Pancreas (tissue), 10 donors: ENCODE measurements at regions not wholly inside any gene's neighbourhood (a gene's known extent, or its start where the extent isn't known, plus 50 kb on each side); places are given as distances from the start of the nearest gene placed in this dataset.

ENCODE experiments used
- ATAC-seq, 4 donors: fragments of 200-7000 bp; cut with Tn5 transposase; one replicate each; pipeline versions ENCODE4 v1.8.0 to v1.9.1; 2020; ENCODE audit warnings: mild to moderate bottlenecking in 4 of 4, moderate library complexity in 4 of 4
- DNase-seq, 6 donors: peaks; one replicate each; pipeline ENCODE4 v3.0.0-alpha.2; 2020
- FAIRE-seq: peaks from 2 replicates; lab custom pipeline; 2012; peaks lifted over from hg19 to GRCh38; lab: Jason Lieb, UNC
- H3K27ac ChIP-seq, 4 donors: fragments of 200-600 bp; sonication (generic); 1 replicate in 3 of 4; 2 replicates in 1 of 4; pipeline versions ENCODE4 v1.5.0 to v1.8.0; 2020
- H3K27me3 ChIP-seq, 4 donors: fragments of 200-600 bp; one replicate each; pipeline ENCODE4 v1.8.0; 2021
- H3K36me3 ChIP-seq, 3 donors: fragments of 200-600 bp; sonication (generic) in 1 of 3; one replicate each; pipeline versions ENCODE4 v1.5.0 to v1.8.0; 2020 to 2021
- H3K4me1 ChIP-seq, 3 donors: fragments of 200-600 bp; one replicate each; pipeline ENCODE4 v1.8.0; 2021
- H3K4me3 ChIP-seq, 4 donors: fragments of 200-600 bp; sonication (generic) in 2 of 4; one replicate each; pipeline versions ENCODE4 v1.5.0 to v1.8.0; 2020 to 2021
- H3K9me3 ChIP-seq, 4 donors: fragments of 200-600 bp; one replicate each; pipeline ENCODE4 v1.8.0; 2021
- WGBS, 2 donors: extraction: QIAGEN DNeasy Blood & Tissue Kit; methylation state at CpG; one replicate each; pipeline ENCODE4 v1.1.7; 2013; 5-methylcytosine and 5-hydroxymethylcytosine counted together
- intact Hi-C, 3 donors: fragments of 100-400 bp; cut with DNase I; formaldehyde crosslinking; loops; one replicate each; pipeline versions ENCODE4 v1.11.1 to v1.14.2; 2022
- TF ChIP-seq, protein P1 (sequence below), 4 donors: fragments of 200-600 bp; sonication (generic) in 3 of 4; IDR thresholded peaks; one replicate each; pipeline versions ENCODE4 v1.5.0 to v1.8.0; 2021; ENCODE audit warnings: antibody characterized with exemption in 4 of 4
- donor health status: healthy with polysubstance abuse.
- donor health status: DM: no; HTN: no; CAD: no; lungs with moderate emphysema.
- donor health status: DM: no; HTN: no; CAD: no.
- donor health status: control.
- donor health status: control.
- donor health status: Bipolar disorder and iron deficiency.
- donor health status: DM: yes; HTN: yes; CAD: no.
- donor health status: DM: no; HTN: no; CAD: no.
- donor health status: DM: no; HTN: no; CAD: no.
- donor health status: DM: yes; HTN: yes; CAD: no.

DNA sequence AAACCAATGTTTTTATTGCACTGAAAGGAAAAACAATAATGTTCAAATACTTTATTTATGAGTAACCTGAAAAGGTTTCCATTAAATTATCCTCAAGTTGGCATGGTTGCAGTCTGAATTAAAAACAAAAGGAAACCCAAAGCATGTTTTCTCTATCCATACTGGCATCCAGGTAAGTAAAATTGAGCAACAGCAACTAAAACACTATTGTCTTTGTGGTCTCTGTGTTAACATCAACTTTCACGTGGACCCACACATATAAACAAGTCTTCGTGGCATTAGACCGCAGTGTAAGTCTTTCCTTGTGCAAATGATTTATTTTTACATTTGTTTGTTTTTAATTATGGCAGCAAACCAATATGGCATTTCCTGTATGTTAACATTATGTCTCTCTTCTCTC, 757.6 kb downstream of the SEMA5A start:
- Histone ChIP-seq H3K27ac (no peak overlapping the region), H3K9me3 (no peaks in the 10 kb centered on the region), H3K4me1 (no peaks in the 10 kb centered on the region), H3K4me3 (no peak overlapping the region), H3K36me3 (no peaks in the 10 kb centered on the region), H3K27me3 (no peaks in the 10 kb centered on the region)
- TF ChIP-seq, protein P1, sequence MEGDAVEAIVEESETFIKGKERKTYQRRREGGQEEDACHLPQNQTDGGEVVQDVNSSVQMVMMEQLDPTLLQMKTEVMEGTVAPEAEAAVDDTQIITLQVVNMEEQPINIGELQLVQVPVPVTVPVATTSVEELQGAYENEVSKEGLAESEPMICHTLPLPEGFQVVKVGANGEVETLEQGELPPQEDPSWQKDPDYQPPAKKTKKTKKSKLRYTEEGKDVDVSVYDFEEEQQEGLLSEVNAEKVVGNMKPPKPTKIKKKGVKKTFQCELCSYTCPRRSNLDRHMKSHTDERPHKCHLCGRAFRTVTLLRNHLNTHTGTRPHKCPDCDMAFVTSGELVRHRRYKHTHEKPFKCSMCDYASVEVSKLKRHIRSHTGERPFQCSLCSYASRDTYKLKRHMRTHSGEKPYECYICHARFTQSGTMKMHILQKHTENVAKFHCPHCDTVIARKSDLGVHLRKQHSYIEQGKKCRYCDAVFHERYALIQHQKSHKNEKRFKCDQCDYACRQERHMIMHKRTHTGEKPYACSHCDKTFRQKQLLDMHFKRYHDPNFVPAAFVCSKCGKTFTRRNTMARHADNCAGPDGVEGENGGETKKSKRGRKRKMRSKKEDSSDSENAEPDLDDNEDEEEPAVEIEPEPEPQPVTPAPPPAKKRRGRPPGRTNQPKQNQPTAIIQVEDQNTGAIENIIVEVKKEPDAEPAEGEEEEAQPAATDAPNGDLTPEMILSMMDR (IDR thresholded peaks at IDR 0.05), result no peak
- ATAC-seq, result no peak
- 48 to 63% methylated on average over 3 of the region's 3 CpGs for whole genome bisulfite sequencing, 2 donors
- intact Hi-C loops, result no loop called here
- FAIRE-seq, result no peak
- DNase-seq, result no peak

DNA sequence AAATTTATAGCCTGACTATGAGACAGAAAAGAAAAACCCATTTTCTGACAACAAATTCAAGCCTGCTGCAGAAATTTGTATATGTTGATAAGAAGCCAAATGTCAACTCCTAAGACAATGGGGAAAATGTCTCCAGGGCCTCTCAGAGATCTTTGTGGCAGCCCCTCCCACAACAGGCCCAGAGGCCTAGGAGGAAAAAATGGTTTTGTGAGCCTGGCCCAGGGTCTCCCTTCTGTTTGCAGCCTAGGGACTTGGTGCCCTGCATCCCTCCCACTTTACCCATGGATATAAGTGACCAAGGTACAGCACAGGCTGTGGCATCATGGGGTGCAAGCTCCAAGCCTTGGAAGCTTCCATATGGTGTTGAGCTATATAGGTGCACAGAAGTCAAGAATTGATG, 740.2 kb downstream of the SEMA5A start:
- TF ChIP-seq, protein P1 (IDR thresholded peaks at IDR 0.05), result no peak
- Histone ChIP-seq H3K4me3 (no peak overlapping the region), H3K4me1 (no peaks in the 10 kb centered on the region), H3K27ac (no peak overlapping the region), H3K27me3 (no peaks in the 10 kb centered on the region), H3K9me3 (no peaks in the 10 kb centered on the region), H3K36me3 (no peaks in the 10 kb centered on the region)
- intact Hi-C loops, result no loop called here
- ATAC-seq, result no peak
- no peak for DNase-seq
- no peak for FAIRE-seq

DNA sequence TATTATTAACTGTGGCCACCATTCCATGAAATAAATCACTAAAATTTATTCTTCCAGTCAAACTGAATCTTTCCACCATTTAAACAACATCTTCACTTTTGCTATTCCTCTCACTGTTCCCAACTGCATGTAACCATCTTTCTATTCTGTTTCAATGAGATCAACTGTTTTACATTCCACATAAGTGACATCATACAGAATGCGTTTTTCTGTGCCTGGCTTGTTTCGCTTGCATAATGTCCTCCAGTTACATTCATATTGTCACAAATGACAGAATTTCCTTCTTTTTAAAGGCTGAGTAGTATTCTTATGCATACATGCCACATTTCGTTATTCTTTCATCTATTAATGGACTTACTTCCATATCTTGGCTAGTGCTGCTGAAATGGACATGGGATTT, 738.2 kb downstream of the SEMA5A start:
- no peaks in the 10 kb centered on the region for H3K36me3 ChIP-seq
- no peak for DNase-seq
- ATAC-seq, result no peak
- intact Hi-C loops, result no loop called here
- no peaks in the 10 kb centered on the region for H3K4me1 ChIP-seq
- no peaks in the 10 kb centered on the region for H3K9me3 ChIP-seq
- H3K4me3 ChIP-seq, result no peak overlapping the region
- WGBS, 2 donors, result 26 to 39% methylated on average over 3 of the region's 3 CpGs
- FAIRE-seq, result no peak
- H3K27me3 ChIP-seq, result no peaks in the 10 kb centered on the region
- TF ChIP-seq, protein P1 (IDR thresholded peaks at IDR 0.05), result no peak
- no peak overlapping the region for H3K27ac ChIP-seq

DNA sequence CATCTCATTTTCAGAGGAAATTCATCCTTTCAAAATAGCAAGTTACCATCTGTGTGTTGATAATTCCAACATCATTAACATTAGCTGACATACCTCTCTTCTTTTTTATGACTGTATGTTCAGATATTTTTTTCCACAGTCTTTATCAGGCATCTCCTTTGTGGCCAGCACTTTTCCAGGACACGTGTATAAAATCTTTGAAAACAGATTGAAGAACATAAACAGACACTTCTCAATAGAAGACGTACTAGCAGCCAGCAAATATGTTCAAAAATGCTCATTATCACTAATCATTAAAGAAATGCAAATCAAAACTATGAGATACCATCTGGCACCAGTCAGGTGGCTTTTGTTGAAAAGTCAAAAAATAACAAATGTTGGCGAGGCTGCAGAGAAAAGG, 734.3 kb downstream of the SEMA5A start:
- H3K36me3 ChIP-seq, result no peaks in the 10 kb centered on the region
- H3K4me3 ChIP-seq, result no peak overlapping the region
- ATAC-seq (no peak), DNase-seq (no peak), FAIRE-seq (no peak)
- TF ChIP-seq, protein P1 (IDR thresholded peaks at IDR 0.05), result no peak
- no peaks in the 10 kb centered on the region for H3K4me1 ChIP-seq
- H3K9me3 ChIP-seq, result no peaks in the 10 kb centered on the region
- WGBS, 2 donors, result 36 to 41% methylated on average over 3 of the region's 3 CpGs
- H3K27me3 ChIP-seq, result no peaks in the 10 kb centered on the region
- intact Hi-C loops, result no loop called here
- no peak overlapping the region for H3K27ac ChIP-seq

DNA sequence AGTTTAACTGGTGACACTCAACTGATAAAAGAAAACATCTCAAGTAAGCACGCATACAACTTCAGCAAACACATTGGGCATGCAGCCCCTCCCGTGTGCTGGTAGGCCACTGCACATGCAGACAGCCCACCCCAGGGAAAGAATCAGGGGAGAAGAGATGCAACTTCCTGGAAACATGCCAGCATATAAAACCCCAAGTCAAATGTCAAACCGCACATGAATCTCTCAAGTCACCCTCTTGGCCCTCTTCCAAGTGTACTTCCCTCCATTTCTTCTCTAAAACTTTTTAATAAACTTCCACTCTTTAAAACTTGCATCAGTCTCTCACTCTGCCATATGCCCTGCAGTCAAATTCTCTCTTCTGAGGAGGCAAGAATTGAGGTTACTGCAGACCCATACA, 732.7 kb downstream of the SEMA5A start:
- no peaks in the 10 kb centered on the region for H3K36me3 ChIP-seq
- FAIRE-seq (no peak), ATAC-seq (no peak), DNase-seq (no peak)
- no peaks in the 10 kb centered on the region for H3K4me1 ChIP-seq
- intact Hi-C loops, result no loop called here
- no peaks in the 10 kb centered on the region for H3K9me3 ChIP-seq
- no peak overlapping the region for H3K27ac ChIP-seq
- no peaks in the 10 kb centered on the region for H3K27me3 ChIP-seq
- TF ChIP-seq, protein P1 (IDR thresholded peaks at IDR 0.05), result no peak
- H3K4me3 ChIP-seq, result no peak overlapping the region
- 68 to 71% methylated on average over 3 of the region's 3 CpGs for WGBS, 2 donors
